Prostate gland (tissue), 2 donors: ENCODE measurements at regions not wholly inside any gene's neighbourhood (a gene's known extent, or its start where the extent isn't known, plus 50 kb on each side); places are given as distances from the start of the nearest gene placed in this dataset.
"Not testable (repeated sequence)": the region's sequence is repeated elsewhere in the genome, so short reads cannot be mapped to it uniquely, and the experiment has no call there.

Experiments used
- CTCF ChIP-seq, 4 experiments: fragments of 200-600 bp in 2 of 4; fragments of 450-650 bp in 2 of 4; sonication (generic) in 2 of 4; IDR thresholded peaks; 1 replicate in 3 of 4; 2 replicates in 1 of 4; pipeline ENCODE4 v1.5.1; 2016 to 2019; ENCODE audit warnings: antibody characterized with exemption in 4 of 4, mild to moderate bottlenecking in 2 of 4, moderate library complexity in 2 of 4
- POLR2A ChIP-seq: fragments of 450-650 bp; IDR thresholded peaks from one replicate; pipeline ENCODE4 v1.6.1; 2016; ENCODE audit warnings: antibody characterized with exemption, mild to moderate bottlenecking

DNA sequence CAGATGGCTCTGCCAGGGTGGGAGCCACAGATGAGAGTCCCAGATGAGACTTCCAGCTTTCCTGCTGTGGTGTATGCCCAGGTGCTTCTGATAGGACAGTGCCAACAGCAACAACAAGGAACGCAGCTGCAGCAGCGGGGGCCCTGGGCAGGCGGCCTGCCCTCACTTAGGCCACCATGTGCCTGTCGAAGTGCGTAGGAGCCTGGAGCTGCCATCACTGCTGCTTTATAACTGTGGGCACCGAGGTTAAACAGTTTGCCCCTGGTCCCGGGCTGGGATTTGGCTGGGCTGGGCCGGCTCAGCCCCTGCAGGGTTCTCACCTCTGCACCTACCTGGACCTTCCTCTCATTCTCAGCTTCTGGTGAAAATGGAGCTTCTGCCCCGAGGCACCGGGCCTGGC lies 54.4 kb upstream of the LRPAP1 start:
- TF ChIP-seq CTCF (IDR thresholded peaks at IDR 0.05); POLR2A: not testable (repeated sequence)
